Hepatocyte (in vitro differentiated cells): ENCODE measurements at regions not wholly inside any gene's neighbourhood (a gene's known extent, or its start where the extent isn't known, plus 50 kb on each side); places are given as distances from the start of the nearest gene placed in this dataset.

ENCODE experiments used
- DNase-seq: peaks from one replicate; pipeline ENCODE4 v3.0.0-alpha.2; 2016; ENCODE audit warnings: low spot score
- H2AFZ ChIP-seq: fragments of 200-600 bp; sonication (generic); 2 replicates; pipeline ENCODE4 v1.6.0; 2016; ENCODE audit warnings: antibody characterized with exemption, mild to moderate bottlenecking
- H3K27ac ChIP-seq: fragments of 200-600 bp; sonication (generic); 2 replicates; pipeline ENCODE4 v1.5.1; 2016; ENCODE audit warnings: mild to moderate bottlenecking
- H3K27me3 ChIP-seq: fragments of 200-600 bp; sonication (generic); 2 replicates; pipeline ENCODE4 v1.6.1; 2016
- H3K36me3 ChIP-seq: fragments of 200-600 bp; sonication (generic); replicated peaks from 2 replicates; pipeline ENCODE4 v1.5.1; 2016; ENCODE audit warnings: low read depth; ENCODE audit not compliant: insufficient read depth
- H3K4me1 ChIP-seq: fragments of 200-600 bp; sonication (generic); 2 replicates; pipeline ENCODE4 v1.5.1; 2016; ENCODE audit warnings: mild to moderate bottlenecking, moderate library complexity; ENCODE audit not compliant: insufficient read depth
- H3K4me2 ChIP-seq: fragments of 200-600 bp; sonication (generic); 2 replicates; pipeline ENCODE4 v1.6.0; 2016
- H3K4me3 ChIP-seq: fragments of 200-600 bp; sonication (generic); 2 replicates; pipeline ENCODE4 v1.5.1; 2016; ENCODE audit warnings: mild to moderate bottlenecking
- H3K79me2 ChIP-seq: fragments of 200-600 bp; sonication (generic); 2 replicates; pipeline ENCODE4 v1.6.0; 2017; ENCODE audit warnings: mild to moderate bottlenecking
- H3K9me2 ChIP-seq: fragments of 200-600 bp; sonication (generic); replicated peaks from 2 replicates; pipeline ENCODE4 v1.6.0; 2017; ENCODE audit warnings: mild to moderate bottlenecking; ENCODE audit not compliant: insufficient read depth
- H3K9me3 ChIP-seq: fragments of 200-600 bp; sonication (generic); 2 replicates; pipeline ENCODE4 v1.5.1; 2016; ENCODE audit warnings: low read depth, mild to moderate bottlenecking
- H4K20me1 ChIP-seq: fragments of 200-600 bp; sonication (generic); 2 replicates; pipeline ENCODE4 v1.6.0; 2016; ENCODE audit warnings: mild to moderate bottlenecking; ENCODE audit not compliant: insufficient read depth, poor library complexity, severe bottlenecking
- CTCF ChIP-seq: fragments of 200-600 bp; sonication (generic); IDR thresholded peaks from 2 replicates; pipeline ENCODE4 v1.5.1; 2016; ENCODE audit warnings: antibody characterized with exemption, mild to moderate bottlenecking; ENCODE audit not compliant: poor library complexity
- EZH2 ChIP-seq: fragments of 200-600 bp; sonication (generic); IDR thresholded peaks from 2 replicates; pipeline ENCODE4 v1.6.1; 2016; ENCODE audit warnings: antibody characterized with exemption, mild to moderate bottlenecking, borderline replicate concordance
- EZH2phosphoT487 ChIP-seq: fragments of 200-600 bp; sonication (generic); IDR thresholded peaks from one replicate; pipeline ENCODE4 v1.6.1; 2018; ENCODE audit warnings: antibody characterized with exemption, mild to moderate bottlenecking, low read depth, moderate library complexity; ENCODE audit not compliant: unreplicated experiment, severe bottlenecking
- WGBS: methylation state at CpG from one replicate; pipeline ENCODE4 v1.1.6; 2016; ENCODE audit warnings: low lambda C conversion rate; ENCODE audit errors: missing lambda C conversion rate; 5-methylcytosine and 5-hydroxymethylcytosine counted together

- no peak for TF ChIP-seq EZH2
- no peak for TF ChIP-seq CTCF
- no peak for TF ChIP-seq EZH2phosphoT487
These were observed 74.1 kb downstream of the NMUR2 start for GRCh38 chr5:152331006-152331405.

GRCh38 chr5:152329761-152330283 is 75.3 kb downstream of the NMUR2 start:
- WGBS: 95% methylated on average over 5 of the region's 5 CpGs
- no peak for TF ChIP-seq EZH2
- TF ChIP-seq EZH2phosphoT487: no peak
- TF ChIP-seq CTCF: no peak
- no peak overlapping the region for H3K4me3 ChIP-seq
- no peaks in the 10 kb centered on the region for H3K9me3 ChIP-seq
- no peak for DNase-seq
- H4K20me1 ChIP-seq: no peaks in the 10 kb centered on the region
- H3K36me3 ChIP-seq: no peaks in the 10 kb centered on the region
- H3K27me3 ChIP-seq: no peaks in the 10 kb centered on the region
- no peak overlapping the region for H3K4me2 ChIP-seq
- H3K27ac ChIP-seq: no peak overlapping the region
- H3K4me1 ChIP-seq: no peaks in the 10 kb centered on the region
- no peaks in the 10 kb centered on the region for H3K79me2 ChIP-seq
- H2AFZ ChIP-seq: no peak overlapping the region
- no peaks in the 10 kb centered on the region for H3K9me2 ChIP-seq

More at GRCh38 chr5:152331006-152331405, 74.1 kb downstream of the NMUR2 start:
- no peaks in the 10 kb centered on the region for H4K20me1 ChIP-seq
- no peaks in the 10 kb centered on the region for H3K27me3 ChIP-seq
- H2AFZ ChIP-seq: no peak overlapping the region
- H3K4me3 ChIP-seq: no peak overlapping the region
- H3K9me2 ChIP-seq: no peaks in the 10 kb centered on the region
- H3K4me1 ChIP-seq: no peaks in the 10 kb centered on the region
- H3K9me3 ChIP-seq: no peaks in the 10 kb centered on the region
- no peaks in the 10 kb centered on the region for H3K36me3 ChIP-seq
- no peak overlapping the region for H3K27ac ChIP-seq
- DNase-seq: no peak
- 38% methylated on average over 2 of the region's 2 CpGs for WGBS
- H3K79me2 ChIP-seq: no peaks in the 10 kb centered on the region
- H3K4me2 ChIP-seq: no peak overlapping the region

GRCh38 chr5:152329207-152329606 is 75.9 kb downstream of the NMUR2 start:
- Histone ChIP-seq H2AFZ (no peak overlapping the region), H3K4me3 (no peak overlapping the region), H3K9me2 (no peaks in the 10 kb centered on the region), H4K20me1 (no peaks in the 10 kb centered on the region), H3K79me2 (no peaks in the 10 kb centered on the region), H3K9me3 (no peaks in the 10 kb centered on the region), H3K4me1 (no peaks in the 10 kb centered on the region), H3K27me3 (no peaks in the 10 kb centered on the region), H3K4me2 (no peak overlapping the region), H3K27ac (no peak overlapping the region), H3K36me3 (no peaks in the 10 kb centered on the region)
- 55% methylated on average over 5 of the region's 5 CpGs for WGBS
- TF ChIP-seq CTCF: no peak
- TF ChIP-seq EZH2: no peak
- no peak for TF ChIP-seq EZH2phosphoT487
- DNase-seq: no peak

- H3K9me3 ChIP-seq: no peaks in the 10 kb centered on the region
- no peaks in the 10 kb centered on the region for H3K79me2 ChIP-seq
- no peak overlapping the region for H3K4me2 ChIP-seq
- 85% methylated on average over 4 of the region's 4 CpGs for WGBS
- H3K4me1 ChIP-seq: no peaks in the 10 kb centered on the region
- H3K9me2 ChIP-seq: no peaks in the 10 kb centered on the region
- H3K27me3 ChIP-seq: no peaks in the 10 kb centered on the region
- DNase-seq: no peak
- no peak overlapping the region for H3K27ac ChIP-seq
- no peak overlapping the region for H3K4me3 ChIP-seq
- TF ChIP-seq EZH2phosphoT487 (no peak), EZH2 (no peak), CTCF (no peak)
- H2AFZ ChIP-seq: no peak overlapping the region
- H3K36me3 ChIP-seq: no peaks in the 10 kb centered on the region
- H4K20me1 ChIP-seq: no peaks in the 10 kb centered on the region
These were observed 89.1 kb downstream of the NMUR2 start for GRCh38 chr5:152315942-152316341.
